Testis (tissue), 2 donors: ENCODE measurements at regions not wholly inside any gene's neighbourhood (a gene's known extent, or its start where the extent isn't known, plus 50 kb on each side); places are given as distances from the start of the nearest gene placed in this dataset.

ENCODE experiments used
- CTCF ChIP-seq, 3 experiments: fragments of 450-650 bp in 2 of 3; fragments of 200-600 bp in 1 of 3; sonication (generic) in 1 of 3; IDR thresholded peaks; one replicate each; pipeline ENCODE4 v1.5.1; 2016 to 2019; ENCODE audit warnings: antibody characterized with exemption in 3 of 3, mild to moderate bottlenecking in 2 of 3, moderate library complexity in 1 of 3
- POLR2A ChIP-seq: fragments of 450-650 bp; IDR thresholded peaks from one replicate; pipeline ENCODE4 v1.6.1; 2017; ENCODE audit warnings: antibody characterized with exemption, mild to moderate bottlenecking, moderate library complexity

- TF ChIP-seq POLR2A, result no peak
- TF ChIP-seq CTCF (IDR thresholded peaks at IDR 0.05), result no peak
Measured at GRCh38 chr4:8726344-8726851, 133.8 kb downstream of the CPZ start.
